ENCODE measurements at regions not wholly inside any gene's neighbourhood (a gene's known extent, or its start where the extent isn't known, plus 50 kb on each side); places are given as distances from the start of the nearest gene placed in this dataset.

DNA sequence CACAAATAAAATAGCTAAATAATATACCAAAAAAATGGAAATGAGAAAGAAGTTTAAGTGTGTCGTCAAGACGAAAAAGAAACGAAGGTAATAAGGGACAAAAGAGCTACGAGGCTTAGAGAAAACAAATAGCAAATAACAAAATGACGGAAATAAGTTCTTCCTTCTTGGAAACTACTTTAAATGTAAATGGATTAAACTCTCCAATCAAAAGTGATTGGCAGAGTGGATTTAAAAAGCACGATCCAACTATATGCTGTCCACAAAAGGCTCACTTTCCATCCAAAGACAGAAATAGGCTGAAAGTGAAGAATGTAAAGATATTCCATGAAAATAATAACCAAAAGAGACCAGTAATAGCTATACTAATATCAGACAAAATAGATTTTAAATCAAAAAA, 82.4 kb downstream of the DIO3 start:
- POLR2A ChIA-PET = no interaction called here
- no peaks in the 10 kb centered on the region for H3K36me3 ChIP-seq (ENCODE audit: control insufficient read depth in 2 of 2, extremely low read depth in 1 of 2, insufficient read depth in 2 of 2, low read length in 2 of 2)
- no peak overlapping the region for H3K27ac ChIP-seq (ENCODE audit: insufficient read depth, low read depth, low read length)
- intact Hi-C loops (cut with micrococcal nuclease) (no loop called here), dilution Hi-C loops (cut with MboI; ENCODE audit: extremely low pct_ligation_motif_present, low sequenced_read_pairs) (no loop called here)
- H3K9me3 ChIP-seq (replicated peaks; ENCODE audit: control insufficient read depth, insufficient read depth, low read length) = no peaks in the 10 kb centered on the region
- FAIRE-seq (no peak), DNase-seq (ENCODE audit: low read depth, low spot score) (no peak)
- TF ChIP-seq POLR2A (IDR thresholded peaks at IDR 0.05; ENCODE audit: low read depth, low read length) (no peak), FOS (IDR thresholded peaks at IDR 0.05; ENCODE audit: borderline replicate concordance, insufficient read depth, low read length) (no peak), GATA2 (IDR thresholded peaks at IDR 0.05; ENCODE audit: insufficient read depth, insufficient read length, low read depth, low read length) (no peak), JUN (IDR thresholded peaks at IDR 0.05; ENCODE audit: borderline replicate concordance, insufficient read depth, insufficient read length, low read depth) (no peak), POLR2AphosphoS5 (IDR thresholded peaks at IDR 0.05; ENCODE audit: insufficient read depth, low read depth, low read length) (no peak), MYC (IDR thresholded peaks at IDR 0.05; ENCODE audit: low read depth, low read length) (no peak)
- TF ChIP-seq, protein P1, sequence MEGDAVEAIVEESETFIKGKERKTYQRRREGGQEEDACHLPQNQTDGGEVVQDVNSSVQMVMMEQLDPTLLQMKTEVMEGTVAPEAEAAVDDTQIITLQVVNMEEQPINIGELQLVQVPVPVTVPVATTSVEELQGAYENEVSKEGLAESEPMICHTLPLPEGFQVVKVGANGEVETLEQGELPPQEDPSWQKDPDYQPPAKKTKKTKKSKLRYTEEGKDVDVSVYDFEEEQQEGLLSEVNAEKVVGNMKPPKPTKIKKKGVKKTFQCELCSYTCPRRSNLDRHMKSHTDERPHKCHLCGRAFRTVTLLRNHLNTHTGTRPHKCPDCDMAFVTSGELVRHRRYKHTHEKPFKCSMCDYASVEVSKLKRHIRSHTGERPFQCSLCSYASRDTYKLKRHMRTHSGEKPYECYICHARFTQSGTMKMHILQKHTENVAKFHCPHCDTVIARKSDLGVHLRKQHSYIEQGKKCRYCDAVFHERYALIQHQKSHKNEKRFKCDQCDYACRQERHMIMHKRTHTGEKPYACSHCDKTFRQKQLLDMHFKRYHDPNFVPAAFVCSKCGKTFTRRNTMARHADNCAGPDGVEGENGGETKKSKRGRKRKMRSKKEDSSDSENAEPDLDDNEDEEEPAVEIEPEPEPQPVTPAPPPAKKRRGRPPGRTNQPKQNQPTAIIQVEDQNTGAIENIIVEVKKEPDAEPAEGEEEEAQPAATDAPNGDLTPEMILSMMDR (IDR thresholded peaks at IDR 0.05; ENCODE audit: extremely low read depth in 1 of 2, insufficient read depth in 1 of 2, low read depth in 1 of 2, low read length in 2 of 2) = no peak
- TF ChIP-seq, protein P2, sequence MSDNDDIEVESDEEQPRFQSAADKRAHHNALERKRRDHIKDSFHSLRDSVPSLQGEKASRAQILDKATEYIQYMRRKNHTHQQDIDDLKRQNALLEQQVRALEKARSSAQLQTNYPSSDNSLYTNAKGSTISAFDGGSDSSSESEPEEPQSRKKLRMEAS (IDR thresholded peaks at IDR 0.05; ENCODE audit: insufficient read depth, insufficient read length) = no peak
- peaks cover 5 to 29% of the 10 kb centered on the region in 2 experiments for H3K27me3 ChIP-seq (ENCODE audit: control insufficient read depth in 2 of 2, insufficient read depth in 2 of 2, low read length in 2 of 2)
- no peak overlapping the region for H3K9ac ChIP-seq (replicated peaks; ENCODE audit: extremely low read depth, insufficient read depth, low read length)
- H3K4me3 ChIP-seq (replicated peaks in 1 of 3; ENCODE audit: insufficient read depth in 1 of 3, low read depth in 1 of 3, low read length in 3 of 3) = no peak overlapping the region
- no peaks in the 10 kb centered on the region for H3K9me1 ChIP-seq (replicated peaks; ENCODE audit: control insufficient read depth, extremely low read depth, insufficient read depth, low read length)
- no peak overlapping the region for H2AFZ ChIP-seq (ENCODE audit: low read depth, low read length)
- H4K20me1 ChIP-seq (replicated peaks; ENCODE audit: control insufficient read depth, extremely low read depth, insufficient read depth, low read length) = no peaks in the 10 kb centered on the region
- CTCF ChIA-PET = no interaction called here
- BruUV-seq (replicated peaks) = no TSS peak
- no peaks in the 10 kb centered on the region for H3K4me1 ChIP-seq (ENCODE audit: control insufficient read depth, extremely low read depth, insufficient read depth, low read length)
- H3K4me2 ChIP-seq (ENCODE audit: insufficient read depth, low read length) = no peak overlapping the region
- H3K79me2 ChIP-seq (ENCODE audit: control insufficient read depth, insufficient read depth, low read length) = no peaks in the 10 kb centered on the region

Data from endothelial cell of umbilical vein (primary cell).